ENCODE measurements at regions not wholly inside any gene's neighbourhood (a gene's known extent, or its start where the extent isn't known, plus 50 kb on each side); places are given as distances from the start of the nearest gene placed in this dataset.

DNA sequence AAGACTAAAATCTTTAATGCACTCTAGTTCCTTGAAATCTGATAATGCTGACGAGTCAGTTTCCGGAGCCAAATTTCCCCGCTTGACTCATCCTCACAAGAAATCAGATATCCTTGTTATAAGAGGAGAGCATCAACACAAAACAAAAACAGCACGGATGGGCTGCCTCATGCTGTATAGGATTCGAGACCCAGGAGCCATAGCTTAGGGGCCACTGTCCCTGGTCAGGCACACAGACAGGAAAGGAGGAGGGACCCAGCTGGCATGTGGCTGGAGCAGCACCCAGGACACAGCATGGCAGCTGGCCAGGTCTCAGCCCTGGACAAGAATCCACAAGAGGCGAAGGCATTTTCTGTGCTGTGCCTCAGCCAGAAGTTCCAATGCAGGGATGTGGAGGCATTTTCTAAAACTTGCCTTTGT is 110.2 kb upstream of the SPATA13 start:
- DNase-seq (ENCODE audit: low read depth, low spot score), result peak; percentile 71

GRCh38 chr13:24050796-24051715 is 109.5 kb upstream of the SPATA13 start:
- DNase-seq (ENCODE audit: low read depth, low spot score), result no peak

GRCh38 chr13:24052547-24053518 is 107.7 kb upstream of the SPATA13 start:
- DNase-seq (ENCODE audit: low read depth, low spot score), result no peak

DNA sequence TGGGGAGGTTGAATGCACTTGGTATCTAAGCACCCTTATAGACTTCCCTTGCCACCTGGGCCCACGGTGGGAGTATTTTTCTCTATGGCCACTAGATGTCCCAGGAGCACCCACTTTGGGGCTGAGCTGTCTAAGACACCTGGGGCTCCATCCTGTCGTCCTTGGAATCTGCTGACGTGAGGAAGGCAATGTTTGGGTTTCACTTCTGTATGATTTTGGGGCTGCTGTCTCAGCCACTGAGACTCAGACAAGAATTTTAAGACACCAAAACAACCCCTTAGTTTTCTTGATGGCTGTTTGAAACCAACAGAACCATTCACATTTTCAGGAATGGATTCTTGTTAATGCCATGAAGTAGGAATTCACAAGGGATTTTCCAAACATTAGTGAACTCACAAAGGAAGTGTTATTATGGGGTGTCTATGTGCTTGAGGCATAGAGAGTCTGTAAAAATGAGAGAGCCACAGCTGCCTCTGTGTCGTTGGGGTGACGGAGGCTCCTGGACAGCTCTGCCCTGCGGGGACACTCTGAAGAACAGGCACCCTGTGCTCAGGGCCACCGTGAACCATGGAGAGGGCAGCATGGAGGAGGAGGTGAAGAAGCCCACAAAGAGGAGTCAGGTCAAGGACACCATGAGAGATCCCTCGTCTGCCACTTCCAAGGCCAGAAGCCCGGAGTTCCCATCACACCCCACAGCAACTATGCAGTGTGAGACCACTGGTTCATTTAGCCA is 106.8 kb upstream of the SPATA13 start:
- DNase-seq (ENCODE audit: low read depth, low spot score), result peak; percentile 39

- no peak for DNase-seq (ENCODE audit: low read depth, low spot score)
These were observed 103.8 kb upstream of the SPATA13 start for GRCh38 chr13:24056616-24057137.

DNA sequence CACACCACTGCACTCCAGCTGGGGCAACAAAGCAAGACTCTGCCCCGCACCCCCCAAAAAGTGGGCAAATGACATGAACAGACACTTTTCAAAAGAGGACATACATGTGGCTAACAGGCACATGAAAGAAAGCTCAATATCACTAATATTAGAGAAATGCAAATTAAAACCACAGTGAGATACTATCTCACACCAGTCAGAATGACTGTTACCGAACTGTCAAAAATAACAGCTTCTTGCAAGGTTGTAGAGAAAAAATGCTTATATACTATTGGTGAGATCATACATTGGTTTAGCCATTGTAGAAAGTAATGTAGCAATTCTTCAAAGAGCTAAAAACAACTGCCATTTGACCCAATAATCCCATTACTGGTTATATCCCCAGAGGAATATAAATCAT is 99.5 kb upstream of the SPATA13 start:
- DNase-seq (ENCODE audit: low read depth, low spot score), result no peak

GRCh38 chr13:24063281-24063877 is 97.1 kb upstream of the SPATA13 start:
- DNase-seq (ENCODE audit: low read depth, low spot score), result no peak

- no peak for DNase-seq (ENCODE audit: low read depth, low spot score)
These were observed 96.1 kb upstream of the SPATA13 start for GRCh38 chr13:24064371-24064770.

DNA sequence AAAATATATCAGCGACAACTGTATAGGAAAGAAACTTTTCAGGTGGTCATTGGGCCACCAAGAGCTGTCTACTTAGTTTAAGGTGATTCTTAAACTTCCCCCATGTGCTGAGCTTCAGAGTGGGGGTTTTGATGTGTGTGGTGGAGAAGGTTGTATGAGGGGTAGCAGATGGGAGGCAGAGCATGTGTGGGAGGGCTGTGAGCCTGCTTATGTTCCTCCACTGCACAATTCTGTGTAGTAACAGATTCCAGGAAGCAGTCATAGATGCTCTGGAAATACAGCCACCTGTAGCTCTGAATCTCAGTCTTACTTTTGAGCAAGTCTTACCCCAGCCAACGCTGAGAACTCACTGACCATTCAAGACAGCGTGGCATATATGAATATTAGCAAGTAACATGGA is 95.3 kb upstream of the SPATA13 start:
- no peak for DNase-seq (ENCODE audit: low read depth, low spot score)

- DNase-seq (ENCODE audit: low read depth, low spot score), result no peak
These were observed 93.9 kb upstream of the SPATA13 start for GRCh38 chr13:24066405-24067295.

DNA sequence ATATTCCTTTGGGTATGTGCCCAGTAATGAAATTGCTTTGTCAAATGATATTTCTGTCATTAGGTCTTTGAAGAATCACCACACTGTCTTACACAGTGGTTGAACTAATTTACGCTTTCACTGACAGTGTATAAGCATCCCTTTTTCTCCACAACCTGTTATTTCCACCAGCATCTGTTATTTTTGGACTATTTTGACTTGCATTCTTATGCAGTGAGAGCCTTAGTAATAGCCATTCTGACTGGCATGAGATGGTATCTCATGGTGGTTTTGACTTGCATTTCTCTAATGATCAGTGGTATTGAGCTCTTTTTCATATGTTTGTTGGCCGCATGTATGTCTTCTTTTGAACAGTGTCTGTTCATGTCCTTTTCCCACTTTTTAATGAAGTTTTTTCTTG is 92.0 kb upstream of the SPATA13 start:
- DNase-seq (ENCODE audit: low read depth, low spot score), result no peak

DNA sequence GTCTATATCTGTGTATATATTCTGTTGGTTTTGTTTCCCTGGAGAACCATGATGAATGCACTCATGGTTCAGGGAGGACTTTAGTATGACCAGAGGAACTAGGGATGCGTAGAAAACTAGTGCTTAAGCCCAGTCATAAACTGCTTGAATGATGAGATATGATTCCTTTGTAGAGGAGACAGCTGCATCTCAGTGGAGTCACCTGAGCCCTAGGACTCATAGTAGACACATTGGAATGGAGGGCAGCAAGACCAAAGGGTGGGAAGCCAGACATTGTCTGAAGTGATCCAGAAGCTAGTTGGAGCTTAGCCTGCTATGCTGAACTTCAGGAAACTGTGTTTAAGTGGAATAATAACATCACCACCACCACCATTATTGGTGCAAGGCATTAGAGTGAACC is 89.5 kb upstream of the SPATA13 start:
- DNase-seq (ENCODE audit: low read depth, low spot score), result no peak

DNA sequence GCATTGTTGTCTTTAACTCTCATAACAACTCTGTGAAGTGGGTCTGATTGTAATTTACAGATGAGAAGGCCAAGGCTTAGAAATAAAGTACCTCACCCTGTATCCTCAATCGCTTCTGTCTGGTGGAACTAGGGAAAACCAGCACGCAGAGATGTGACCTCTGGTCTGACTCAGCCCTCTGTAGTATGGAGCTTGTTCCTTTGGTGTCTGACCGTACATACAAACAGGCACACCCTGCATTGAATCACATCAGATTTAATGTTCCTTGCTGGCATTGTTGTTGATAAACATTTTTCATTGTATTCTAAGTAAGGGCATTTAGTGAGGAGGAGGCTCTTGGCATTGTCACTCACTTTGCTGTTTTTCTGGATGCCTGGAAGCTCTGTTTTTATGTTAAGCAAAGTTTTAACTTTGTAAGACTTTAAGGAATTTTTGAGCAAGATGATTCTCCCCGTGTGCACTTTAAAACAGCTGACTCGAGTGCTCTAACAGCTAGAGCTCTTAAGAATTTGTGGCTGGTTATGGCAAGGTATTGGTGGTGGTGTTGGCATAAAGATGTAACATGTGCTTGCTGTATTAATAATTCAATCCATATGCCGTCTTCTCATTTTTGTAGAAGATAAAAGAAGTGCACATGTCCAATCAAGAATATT is 89.0 kb upstream of the SPATA13 start:
- DNase-seq (ENCODE audit: low read depth, low spot score), result no peak

DNA sequence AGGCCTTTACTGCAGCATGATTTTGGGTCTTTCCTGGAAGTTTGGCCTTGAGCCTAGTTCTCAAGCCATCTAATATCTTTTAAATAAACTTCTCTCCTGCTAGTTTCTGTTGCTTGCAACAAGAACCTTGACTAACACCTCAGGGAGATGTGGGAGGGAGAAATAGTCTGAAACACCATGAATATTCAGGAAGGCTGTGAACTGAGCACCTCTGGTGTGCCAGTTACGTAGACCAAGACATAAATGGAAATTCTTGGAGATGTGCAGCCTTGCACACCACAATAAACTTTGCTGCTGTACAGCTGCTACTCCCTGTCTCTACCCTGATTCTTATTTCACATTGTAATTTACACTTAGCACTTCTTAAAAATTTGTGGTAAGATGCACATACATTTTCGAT is 86.9 kb upstream of the SPATA13 start:
- DNase-seq (ENCODE audit: low read depth, low spot score), result no peak

GRCh38 chr13:24074678-24075077 is 85.8 kb upstream of the SPATA13 start:
- no peak for DNase-seq (ENCODE audit: low read depth, low spot score)

GRCh38 chr13:24075137-24075975 is 85.2 kb upstream of the SPATA13 start:
- DNase-seq (ENCODE audit: low read depth, low spot score), result no peak

DNA sequence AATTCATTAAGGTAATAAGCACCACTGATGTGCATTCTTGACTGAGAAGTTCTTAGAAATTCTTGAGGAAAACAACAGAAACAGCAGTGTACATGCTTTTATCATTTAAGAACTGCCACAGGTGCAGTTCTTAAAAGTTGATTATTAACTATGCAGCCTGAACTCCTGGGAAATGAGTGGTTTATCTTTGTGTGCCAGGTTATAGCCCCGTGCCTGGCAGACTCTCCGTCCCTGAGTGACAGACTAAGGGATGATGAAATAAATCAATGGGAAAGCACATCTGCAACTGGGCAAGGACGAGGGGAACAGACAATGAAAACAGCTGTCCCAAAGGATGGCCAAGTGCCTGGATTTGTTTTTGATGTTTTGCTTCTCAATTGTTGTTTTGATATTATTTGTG is 84.4 kb upstream of the SPATA13 start:
- no peak for DNase-seq (ENCODE audit: low read depth, low spot score)

DNA sequence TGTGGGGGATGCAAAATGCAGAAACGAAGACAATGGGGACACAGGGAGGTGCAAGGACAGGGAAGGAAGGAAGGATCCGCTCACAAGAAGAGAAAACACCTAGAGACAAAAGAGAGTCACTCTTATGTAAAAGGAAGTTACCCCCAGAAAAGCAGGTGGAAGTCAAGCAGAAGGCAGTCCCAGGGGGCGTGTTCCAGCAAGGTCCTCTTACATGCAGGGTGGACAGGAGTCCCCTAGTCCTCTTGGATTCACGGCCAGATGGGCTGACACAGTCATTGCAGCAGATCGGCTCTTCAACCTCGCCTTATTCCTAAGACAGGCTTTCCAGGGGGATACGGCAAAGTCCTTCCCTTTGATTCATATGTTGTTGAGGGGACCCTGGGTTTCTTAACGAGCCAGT is 83.9 kb upstream of the SPATA13 start:
- DNase-seq (ENCODE audit: low read depth, low spot score), result no peak

DNA sequence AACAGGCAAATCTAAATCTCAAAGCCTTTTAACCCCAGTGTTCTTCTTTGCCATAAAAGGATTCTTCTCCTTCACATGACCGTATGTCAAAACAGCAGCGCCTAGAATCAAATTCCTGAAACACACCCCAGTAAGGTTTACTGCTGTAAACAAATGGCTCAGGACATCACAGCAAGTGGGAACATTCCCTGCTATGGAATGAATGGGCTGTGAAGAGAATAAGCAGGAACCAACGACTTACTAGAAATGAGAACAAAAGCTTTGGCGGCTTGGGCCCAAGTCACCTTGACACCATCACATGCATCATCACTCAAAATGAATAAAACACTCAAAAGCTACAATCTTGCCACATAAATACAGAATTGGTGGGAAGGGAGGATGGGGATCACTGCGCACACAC is 80.4 kb upstream of the SPATA13 start:
- no peak for DNase-seq (ENCODE audit: low read depth, low spot score)

Data from smooth muscle cell of the brain vasculature (primary cell).